ENCODE measurements at regions not wholly inside any gene's neighbourhood (a gene's known extent, or its start where the extent isn't known, plus 50 kb on each side); places are given as distances from the start of the nearest gene placed in this dataset.

DNA sequence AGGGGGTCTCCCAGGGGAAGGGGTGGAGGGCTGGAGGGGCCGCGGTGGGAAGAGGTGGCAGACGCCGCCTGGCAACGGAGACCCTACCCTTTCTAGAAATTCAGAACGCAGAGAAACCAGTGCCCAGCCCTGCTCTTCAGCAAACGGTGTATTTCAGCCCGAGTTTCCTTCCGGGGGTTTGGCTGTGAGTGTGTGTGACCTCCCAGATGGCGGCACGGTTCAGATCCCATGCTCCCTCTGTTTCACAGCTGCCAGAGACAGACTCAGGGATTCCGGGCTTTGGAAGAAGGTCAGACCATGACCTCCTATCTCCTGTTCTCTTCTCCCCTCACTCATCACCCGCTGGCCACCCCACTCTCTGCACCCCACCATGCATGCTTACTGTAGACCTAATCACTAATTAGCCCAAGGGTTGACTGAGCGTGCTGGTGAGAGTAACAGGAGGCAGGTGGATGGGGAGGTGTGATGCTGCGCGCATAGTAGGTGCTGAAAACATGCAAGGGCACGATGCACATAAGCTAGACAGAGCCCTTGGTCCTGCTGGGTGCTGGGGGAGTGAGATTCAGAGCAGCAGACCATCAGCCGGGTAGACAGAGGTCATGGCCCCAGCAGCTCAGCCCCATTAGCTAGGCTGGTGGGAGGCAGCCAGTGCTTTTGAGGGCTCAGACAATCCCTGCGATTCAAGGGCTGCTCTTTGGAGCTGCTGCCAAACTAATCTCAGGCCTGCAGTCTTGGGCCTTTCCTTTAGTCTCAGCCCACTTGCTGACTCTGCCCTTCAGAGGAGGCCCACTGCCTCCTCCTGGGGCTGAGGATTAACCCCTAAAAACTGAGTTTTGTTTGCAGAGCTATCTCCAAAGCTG, 256.5 kb upstream of the CADM1 start:
- 34 to 50% methylated on average over 7 to 19 of the region's 19 CpGs for WGBS, 2 donors
- no peaks in the 10 kb centered on the region for H3K9me3 ChIP-seq
- peaks cover 0 to 12% of the 10 kb centered on the region in 2 donors for H3K27me3 ChIP-seq
- no peaks in the 10 kb centered on the region for H3K36me3 ChIP-seq (replicated peaks in 1 of 2; ENCODE audit: insufficient read depth in 1 of 2, low read depth in 2 of 2)
- peaks cover 11% of the 10 kb centered on the region for H3K4me1 ChIP-seq
- ATAC-seq, result peak; percentile 50
- TF ChIP-seq POLR2A (IDR thresholded peaks at IDR 0.05), result no peak
- H3K27ac ChIP-seq, result no peak overlapping the region
- H3K4me3 ChIP-seq, result peak overlapping the region; percentile 1 to 58
- intact Hi-C loops (cut with DNase I), result no loop called here
- peak in 1 of 4 donors; percentile 22 for DNase-seq

- WGBS, 2 donors, result 4% methylated on average over 70 of the region's 70 CpGs; no CpG with 5 or more reads in 1 of the 2 donors
- Histone ChIP-seq H3K9me3 (no peaks in the 10 kb centered on the region), H3K36me3 (replicated peaks in 1 of 2; ENCODE audit: insufficient read depth in 1 of 2, low read depth in 2 of 2) (no peaks in the 10 kb centered on the region), H3K4me1 (peaks cover 11% of the 10 kb centered on the region), H3K27me3 (peaks cover 0 to 12% of the 10 kb centered on the region in 2 donors), H3K27ac (peak overlapping the region in 1 of 4 donors; percentile 32), H3K4me3 (peak overlapping the region; percentile 1 to 58)
- peak in 3 of 4 donors; percentile 20 to 27 (median 21) for DNase-seq
- TF ChIP-seq POLR2A (IDR thresholded peaks at IDR 0.05), result peak in 1 of 3 donors; percentile 17
- TF ChIP-seq, protein P1, sequence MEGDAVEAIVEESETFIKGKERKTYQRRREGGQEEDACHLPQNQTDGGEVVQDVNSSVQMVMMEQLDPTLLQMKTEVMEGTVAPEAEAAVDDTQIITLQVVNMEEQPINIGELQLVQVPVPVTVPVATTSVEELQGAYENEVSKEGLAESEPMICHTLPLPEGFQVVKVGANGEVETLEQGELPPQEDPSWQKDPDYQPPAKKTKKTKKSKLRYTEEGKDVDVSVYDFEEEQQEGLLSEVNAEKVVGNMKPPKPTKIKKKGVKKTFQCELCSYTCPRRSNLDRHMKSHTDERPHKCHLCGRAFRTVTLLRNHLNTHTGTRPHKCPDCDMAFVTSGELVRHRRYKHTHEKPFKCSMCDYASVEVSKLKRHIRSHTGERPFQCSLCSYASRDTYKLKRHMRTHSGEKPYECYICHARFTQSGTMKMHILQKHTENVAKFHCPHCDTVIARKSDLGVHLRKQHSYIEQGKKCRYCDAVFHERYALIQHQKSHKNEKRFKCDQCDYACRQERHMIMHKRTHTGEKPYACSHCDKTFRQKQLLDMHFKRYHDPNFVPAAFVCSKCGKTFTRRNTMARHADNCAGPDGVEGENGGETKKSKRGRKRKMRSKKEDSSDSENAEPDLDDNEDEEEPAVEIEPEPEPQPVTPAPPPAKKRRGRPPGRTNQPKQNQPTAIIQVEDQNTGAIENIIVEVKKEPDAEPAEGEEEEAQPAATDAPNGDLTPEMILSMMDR (IDR thresholded peaks at IDR 0.05), result no peak
- intact Hi-C loops (cut with DNase I), result no loop called here
- ATAC-seq, result peak; percentile 42
Observed at GRCh38 chr11:115759622-115760460, 255.6 kb upstream of the CADM1 start.

DNA sequence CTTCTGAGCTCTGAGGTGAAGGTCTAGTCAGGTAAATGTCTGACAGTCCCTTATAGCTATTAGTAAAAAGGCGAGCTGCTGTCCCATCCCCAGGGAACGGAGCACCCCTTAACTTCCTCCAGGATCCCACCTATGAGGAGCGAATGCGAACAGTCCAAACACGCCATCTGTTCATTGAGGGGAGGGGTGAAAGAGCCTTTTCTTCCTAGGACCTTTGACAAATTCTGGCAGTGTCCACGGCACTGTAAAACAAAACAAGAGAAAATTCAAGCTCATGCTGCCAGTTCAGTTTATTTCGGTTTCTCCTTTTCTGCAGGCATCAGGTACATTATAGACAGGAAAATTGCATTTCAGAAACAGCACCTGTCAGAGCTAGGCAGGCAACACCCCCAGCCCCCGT, 253.8 kb upstream of the CADM1 start:
- no peak for TF ChIP-seq POLR2A (IDR thresholded peaks at IDR 0.05)
- TF ChIP-seq, protein P1 (IDR thresholded peaks at IDR 0.05), result no peak
- Histone ChIP-seq H3K9me3 (no peaks in the 10 kb centered on the region), H3K27me3 (peaks cover 0 to 12% of the 10 kb centered on the region in 2 donors), H3K27ac (no peak overlapping the region), H3K4me3 (no peak overlapping the region), H3K36me3 (replicated peaks in 1 of 2; ENCODE audit: insufficient read depth in 1 of 2, low read depth in 2 of 2) (no peaks in the 10 kb centered on the region), H3K4me1 (peaks cover 11% of the 10 kb centered on the region)
- DNase-seq (no peak), ATAC-seq (no peak)
- intact Hi-C loops (cut with DNase I), result no loop called here
- WGBS, 2 donors, result 71 to 76% methylated on average over 8 of the region's 8 CpGs

DNA sequence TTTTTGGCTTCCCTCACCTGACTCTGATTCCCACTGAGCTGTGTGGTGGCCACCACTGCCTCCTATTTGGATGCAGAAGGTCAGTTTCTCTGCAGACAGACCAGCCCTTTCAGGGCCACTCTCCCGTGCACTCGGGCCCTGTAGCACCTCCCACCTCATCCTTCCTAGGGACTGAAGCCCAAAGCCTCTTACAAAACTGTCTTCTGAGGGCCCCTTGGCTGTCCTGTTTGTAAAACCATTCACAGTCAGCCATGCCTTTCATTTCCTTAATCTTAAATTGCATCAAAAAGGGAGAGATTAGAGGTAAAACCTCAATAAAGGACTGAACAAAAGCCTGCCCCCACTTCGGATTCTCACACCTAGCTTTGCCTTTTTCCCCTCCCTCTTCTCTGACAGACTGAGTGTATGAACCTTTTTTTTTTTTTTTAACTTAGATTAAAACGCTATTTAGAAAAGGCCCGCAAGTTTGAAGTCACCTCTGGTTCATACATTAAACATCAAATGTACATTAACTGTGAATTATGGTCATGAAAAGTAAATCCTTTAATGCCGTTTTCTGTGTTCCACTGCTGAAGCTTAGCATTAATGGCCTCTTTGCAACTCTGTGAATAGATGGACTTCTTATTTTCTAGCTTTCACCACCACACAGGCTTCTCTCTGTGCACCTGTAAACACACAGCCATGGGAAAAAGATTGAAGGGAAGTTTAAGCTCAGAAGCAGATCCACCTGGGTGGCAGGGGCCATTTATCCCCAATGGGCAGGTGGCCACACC, 247.2 kb upstream of the CADM1 start:
- Histone ChIP-seq H3K4me3 (no peak overlapping the region), H3K27me3 (no peaks in the 10 kb centered on the region), H3K4me1 (no peaks in the 10 kb centered on the region), H3K27ac (no peak overlapping the region), H3K9me3 (no peaks in the 10 kb centered on the region), H3K36me3 (replicated peaks in 1 of 2; ENCODE audit: insufficient read depth in 1 of 2, low read depth in 2 of 2) (no peaks in the 10 kb centered on the region)
- TF ChIP-seq POLR2A (IDR thresholded peaks at IDR 0.05), result no peak
- TF ChIP-seq, protein P1 (IDR thresholded peaks at IDR 0.05), result no peak
- DNase-seq (no peak), ATAC-seq (no peak)
- WGBS, 2 donors, result 44 to 46% methylated on average over 6 of the region's 6 CpGs
- intact Hi-C loops (cut with DNase I), result no loop called here
